HG03196 (cell line): ENCODE measurements at regions not wholly inside any gene's neighbourhood (a gene's known extent, or its start where the extent isn't known, plus 50 kb on each side); places are given as distances from the start of the nearest gene placed in this dataset.

Source experiments
- ATAC-seq: cut with Tn5 transposase; IDR thresholded peaks from one replicate; pipeline ENCODE4 v1.9.1; 2021; ENCODE audit not compliant: unreplicated experiment

DNA sequence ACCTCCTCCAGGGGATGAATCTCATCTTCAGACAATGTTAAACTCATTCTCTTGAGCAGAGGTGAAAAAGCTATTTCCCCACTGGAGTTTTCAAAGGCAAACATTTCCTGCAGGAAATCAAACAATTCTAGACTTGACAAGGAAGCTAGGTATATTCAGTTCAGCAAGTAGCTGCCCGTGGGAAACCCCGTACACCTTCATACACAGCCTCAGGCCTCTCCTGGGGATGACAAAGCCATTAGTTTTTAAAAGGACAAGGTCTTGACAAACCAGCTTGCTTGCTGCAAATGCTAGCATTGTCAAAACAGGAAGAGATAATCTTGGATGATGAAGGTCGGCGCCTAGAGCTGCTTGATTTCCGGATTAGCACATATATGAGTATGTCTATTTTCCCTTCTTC lies 1630.8 kb upstream of the TENM4 start:
- no peak for ATAC-seq

- ATAC-seq, result no peak
Measured at GRCh38 chr11:81070948-81071347, 1630.1 kb upstream of the TENM4 start.

DNA sequence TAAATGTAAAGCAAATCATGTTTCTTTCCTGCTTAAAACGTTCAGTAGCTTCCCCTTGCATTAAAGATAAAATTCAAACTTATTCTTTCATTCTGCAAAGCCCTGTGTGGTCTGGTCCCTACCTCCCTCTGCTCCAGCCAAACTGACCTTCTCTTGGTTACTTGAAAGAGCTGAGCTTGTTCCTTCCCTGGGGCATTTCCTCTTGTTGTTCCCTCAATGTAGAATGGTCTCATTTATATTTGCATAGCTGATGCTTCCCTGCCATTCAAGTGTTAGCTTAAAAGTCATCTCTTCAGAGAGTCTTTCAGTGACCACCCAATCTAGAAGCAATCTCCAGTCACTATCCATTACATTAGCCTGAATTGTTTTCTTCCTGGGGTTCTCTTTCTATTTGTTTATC lies 1618.5 kb upstream of the TENM4 start:
- no peak for ATAC-seq

DNA sequence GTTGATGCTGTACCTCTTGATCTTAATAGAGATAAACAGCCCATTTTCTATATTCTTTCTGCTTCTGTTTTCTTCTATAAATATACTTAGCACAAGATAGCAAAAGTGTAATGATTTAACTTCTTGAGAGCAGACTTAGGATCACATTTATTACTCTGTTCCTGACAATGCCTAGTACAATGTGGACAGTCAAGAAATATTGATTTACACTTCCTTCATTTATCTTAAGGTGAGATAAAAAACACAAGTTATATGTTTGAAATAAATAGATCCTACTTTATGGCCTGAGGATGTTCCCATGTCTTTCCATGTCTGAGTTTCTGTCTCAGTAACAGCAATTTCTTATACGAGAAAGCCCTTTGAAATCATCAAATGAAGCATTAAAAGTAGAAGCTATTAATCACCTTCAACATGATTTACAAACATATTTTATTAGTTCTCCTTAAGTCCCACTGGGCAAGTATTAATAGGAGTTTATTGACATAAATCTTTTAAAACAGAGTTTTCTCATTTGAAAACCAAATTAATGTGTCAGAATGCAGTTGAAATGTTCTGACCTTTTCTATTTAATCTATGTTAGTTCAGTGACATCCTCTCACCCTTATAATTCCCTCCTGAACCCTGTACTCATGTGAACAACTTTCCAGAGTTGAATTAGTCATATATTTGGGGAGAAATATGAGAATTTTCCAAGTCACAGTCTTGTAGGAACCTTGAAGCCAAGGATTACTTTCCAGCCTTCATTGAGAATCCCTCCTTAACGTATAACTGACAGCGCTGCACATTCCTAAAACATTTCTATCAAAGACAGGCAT lies 1611.7 kb upstream of the TENM4 start:
- ATAC-seq, result no peak

DNA sequence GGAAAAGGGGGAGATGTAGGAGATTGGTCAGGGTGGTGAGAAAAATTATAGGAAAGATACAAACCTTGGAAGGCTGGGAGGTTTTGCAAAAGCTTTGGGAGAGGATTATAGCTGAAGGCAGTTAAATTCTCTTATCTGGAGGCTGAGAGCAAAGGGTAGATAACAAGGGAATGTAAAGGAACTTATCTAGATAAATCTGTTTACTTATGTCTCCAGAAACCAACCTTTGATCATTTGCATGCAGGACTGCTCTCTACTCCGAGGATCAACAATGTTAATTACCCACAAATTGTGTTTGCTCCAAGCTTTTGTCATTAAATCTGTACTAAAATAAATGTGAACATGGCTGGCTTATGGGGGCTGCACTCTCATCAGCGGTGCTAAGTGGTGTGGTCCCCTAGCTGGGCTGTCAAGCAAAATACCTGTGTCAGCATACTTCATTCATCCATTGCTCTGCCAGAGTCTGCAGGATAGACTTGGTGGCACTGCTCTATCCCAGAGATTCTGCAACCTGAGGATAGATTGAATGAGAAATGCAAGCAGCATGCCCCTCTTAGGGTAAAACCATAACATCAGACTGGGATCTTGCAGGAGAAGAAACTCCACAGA lies 1599.2 kb upstream of the TENM4 start:
- no peak for ATAC-seq

DNA sequence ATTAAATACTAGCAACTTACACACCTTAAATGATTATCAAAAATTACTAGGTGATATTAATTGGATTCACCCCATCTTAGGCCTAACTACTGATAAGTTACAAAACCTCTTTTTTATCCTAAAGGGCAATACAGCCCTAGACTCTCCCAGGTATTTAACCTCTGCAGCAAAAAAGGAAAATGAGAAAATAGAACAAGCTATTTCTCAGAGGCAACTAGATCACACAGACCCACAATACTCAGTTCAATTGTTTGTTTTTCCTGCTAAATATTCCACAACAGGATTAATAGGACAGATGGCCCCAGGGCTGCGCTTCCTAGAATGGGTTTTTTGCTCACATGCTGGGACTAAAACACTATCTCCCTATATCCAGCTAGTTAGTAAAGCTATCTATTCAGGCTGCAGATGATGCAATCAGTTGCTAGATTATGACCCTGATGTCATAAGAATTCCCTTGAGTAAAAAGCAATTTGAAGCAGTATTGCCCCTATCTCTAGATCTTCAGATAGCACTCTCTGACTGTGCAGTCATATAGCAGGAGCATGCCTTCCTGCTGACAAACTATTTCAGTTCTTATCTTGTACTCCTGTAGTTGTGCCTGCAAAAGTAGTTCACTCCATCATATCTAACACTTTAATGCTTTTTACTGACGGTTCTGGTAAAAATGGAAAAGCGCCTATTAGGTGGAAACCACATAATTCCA lies 1595.5 kb upstream of the TENM4 start:
- ATAC-seq, result no peak

DNA sequence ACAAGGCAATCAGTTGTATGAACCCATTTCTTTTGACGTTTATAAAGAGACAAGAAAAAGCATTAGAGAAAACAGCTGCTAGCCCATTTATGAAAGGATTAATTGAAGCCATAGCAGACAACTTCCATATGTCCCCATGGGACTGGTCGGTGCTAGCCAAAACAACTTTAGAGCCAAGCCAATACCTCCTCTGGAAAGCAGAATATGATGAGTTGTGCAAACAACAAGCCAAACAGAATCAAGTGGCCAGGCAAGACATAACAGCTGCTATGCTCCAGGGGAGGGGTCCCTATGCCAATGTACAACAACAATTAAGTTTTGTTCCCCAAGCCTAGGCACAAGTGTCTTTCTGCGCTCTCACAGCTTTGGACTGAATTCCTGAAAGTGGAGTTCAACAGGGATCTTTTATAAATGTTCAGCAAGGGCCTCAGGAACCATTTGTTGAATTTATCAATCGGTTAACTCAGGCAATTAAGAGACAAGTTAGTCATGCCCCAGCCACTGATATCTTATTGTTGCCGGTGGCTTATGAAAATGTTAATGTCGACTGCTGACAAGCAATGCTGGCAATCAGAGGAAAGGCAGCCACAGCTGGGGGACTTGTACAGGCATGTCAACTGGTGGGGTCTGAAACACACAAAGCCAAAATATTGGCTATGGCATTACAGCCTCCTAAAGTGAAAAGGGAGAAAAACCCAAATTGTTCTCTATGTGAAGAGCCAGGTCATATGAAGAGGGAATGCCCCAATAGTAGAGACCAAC lies 1593.1 kb upstream of the TENM4 start:
- ATAC-seq, result no peak

DNA sequence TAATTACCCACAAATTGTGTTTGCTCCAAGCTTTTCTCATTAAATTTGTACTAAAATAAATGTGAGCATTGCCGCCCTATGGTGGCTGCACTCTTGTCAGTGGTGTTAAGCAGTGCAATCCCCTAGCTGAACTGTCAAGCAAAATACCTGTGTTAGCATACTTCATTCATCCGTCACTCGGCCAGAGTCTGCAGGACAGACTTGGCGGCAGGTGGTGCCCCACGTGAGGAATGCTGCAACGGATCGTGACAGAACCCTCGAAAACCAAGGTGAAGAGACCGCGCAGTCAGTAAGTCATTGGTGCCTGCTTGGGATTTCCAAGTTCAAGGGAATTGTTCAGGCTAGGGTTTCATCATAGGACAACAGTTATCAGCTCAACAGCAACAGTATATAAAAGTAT lies 1592.1 kb upstream of the TENM4 start:
- ATAC-seq, result no peak

DNA sequence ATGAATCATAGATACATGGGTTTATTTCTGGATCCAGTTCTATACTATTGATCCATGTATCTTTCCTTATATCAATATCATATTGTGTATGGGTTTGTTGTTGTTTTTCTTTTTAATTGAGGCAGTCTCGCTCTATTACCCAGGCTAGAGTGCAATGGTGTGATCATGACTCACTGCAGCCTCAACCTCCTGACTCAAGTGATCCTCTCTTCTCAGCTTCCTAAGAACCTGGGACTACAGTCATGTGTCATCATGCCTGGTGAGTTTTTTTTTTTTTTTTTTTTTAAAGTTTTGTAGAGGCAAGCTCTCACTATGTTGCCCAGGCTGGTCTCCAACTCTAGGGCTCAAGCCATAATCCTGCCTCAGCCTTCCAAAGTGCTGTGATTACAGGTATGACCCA lies 1589.4 kb upstream of the TENM4 start:
- no peak for ATAC-seq

GRCh38 chr11:81026032-81026431 lies 1585.2 kb upstream of the TENM4 start:
- no peak for ATAC-seq

GRCh38 chr11:81022057-81022456 lies 1581.2 kb upstream of the TENM4 start:
- ATAC-seq, result no peak

DNA sequence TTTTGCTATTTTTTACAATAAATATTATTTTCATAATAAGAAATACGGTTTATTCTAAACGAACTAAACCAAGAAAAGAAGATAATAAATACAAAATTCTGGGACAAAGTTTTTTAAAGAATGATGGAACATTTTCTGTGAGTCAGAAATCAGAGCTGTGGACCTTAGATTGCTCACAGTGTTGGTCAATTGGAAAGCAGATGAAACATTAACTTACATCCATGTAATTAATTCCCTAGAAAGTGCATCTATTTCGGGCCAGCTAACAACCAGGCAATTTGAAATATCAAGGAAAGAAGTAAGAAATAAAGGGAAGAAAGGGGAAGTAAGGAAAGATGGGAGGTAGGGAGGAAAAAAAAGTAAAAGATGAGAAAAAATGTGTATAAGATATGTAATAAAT lies 1569.8 kb upstream of the TENM4 start:
- no peak for ATAC-seq

GRCh38 chr11:81007046-81007445 lies 1566.2 kb upstream of the TENM4 start:
- no peak for ATAC-seq

DNA sequence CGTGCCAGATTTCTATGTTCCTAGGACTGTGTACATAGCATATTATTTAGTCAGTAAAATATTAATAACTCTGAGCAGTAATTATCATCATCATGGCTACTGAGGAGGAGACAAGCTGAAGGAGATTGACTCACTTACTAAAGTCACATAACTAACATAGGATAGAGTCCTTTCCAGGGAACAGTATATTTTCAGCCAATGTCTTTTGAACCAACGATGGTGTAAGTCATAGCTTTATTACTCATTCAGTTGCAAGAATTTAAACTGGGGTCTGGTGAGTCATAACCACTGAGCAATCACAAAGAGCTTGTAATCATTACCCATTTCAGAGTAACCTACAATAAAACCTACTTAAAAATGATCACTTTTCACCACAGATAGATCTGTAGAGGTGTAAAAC lies 1564.8 kb upstream of the TENM4 start:
- ATAC-seq, result peak; percentile 77

DNA sequence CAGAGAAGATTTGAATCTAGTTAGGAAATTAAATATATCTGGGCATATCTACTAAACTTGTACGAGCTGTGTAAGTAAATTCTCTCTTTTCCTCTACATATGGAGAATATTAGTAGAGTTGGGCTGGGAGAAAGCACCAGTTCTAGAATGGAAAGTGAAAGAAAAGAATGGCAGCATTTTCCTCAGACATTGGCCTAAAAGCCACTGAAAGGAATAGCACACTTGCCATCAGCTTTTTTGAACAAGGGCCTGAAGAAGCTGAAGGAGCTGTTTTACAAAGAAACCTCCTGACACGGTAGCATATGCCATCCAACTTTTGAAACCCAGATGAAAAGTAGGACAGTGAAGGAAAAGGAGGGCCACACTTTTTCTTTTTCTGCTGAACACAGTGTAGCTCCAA lies 1563.7 kb upstream of the TENM4 start:
- ATAC-seq, result no peak

DNA sequence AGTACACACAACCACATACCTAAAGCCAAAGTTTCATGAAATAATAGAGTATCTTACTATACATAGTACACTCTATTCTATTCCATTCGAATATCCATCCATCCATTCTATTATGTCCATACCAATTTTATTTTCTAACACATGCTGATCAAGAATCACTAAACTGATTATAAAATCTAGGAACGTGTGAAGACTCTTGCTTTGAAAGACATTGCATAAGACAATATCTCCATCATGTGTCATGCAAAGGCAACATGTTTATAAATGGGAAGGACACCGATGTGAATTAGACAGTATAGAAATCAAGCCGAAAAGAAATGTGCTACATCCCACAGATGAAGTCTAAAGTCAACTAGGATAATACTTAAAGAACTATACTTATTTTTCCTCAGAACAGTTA lies 1561.5 kb upstream of the TENM4 start:
- no peak for ATAC-seq

DNA sequence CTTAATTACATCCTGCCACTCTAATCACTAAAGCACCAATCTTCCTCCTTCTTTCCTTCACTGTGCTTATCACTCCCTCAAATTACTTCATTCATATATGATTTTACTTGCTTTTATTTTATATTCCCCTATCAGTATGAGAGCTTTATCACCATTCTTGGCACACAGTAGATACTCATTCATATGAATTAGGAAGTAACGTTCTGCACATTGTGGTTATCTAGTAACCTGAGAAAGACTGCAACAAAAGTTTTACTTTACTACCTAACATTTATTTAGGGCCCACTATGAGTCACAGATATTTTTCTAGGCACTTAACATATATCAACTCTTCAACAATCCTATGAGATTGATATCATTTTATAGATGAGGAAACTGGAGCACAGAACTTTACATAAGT lies 1559.9 kb upstream of the TENM4 start:
- no peak for ATAC-seq

DNA sequence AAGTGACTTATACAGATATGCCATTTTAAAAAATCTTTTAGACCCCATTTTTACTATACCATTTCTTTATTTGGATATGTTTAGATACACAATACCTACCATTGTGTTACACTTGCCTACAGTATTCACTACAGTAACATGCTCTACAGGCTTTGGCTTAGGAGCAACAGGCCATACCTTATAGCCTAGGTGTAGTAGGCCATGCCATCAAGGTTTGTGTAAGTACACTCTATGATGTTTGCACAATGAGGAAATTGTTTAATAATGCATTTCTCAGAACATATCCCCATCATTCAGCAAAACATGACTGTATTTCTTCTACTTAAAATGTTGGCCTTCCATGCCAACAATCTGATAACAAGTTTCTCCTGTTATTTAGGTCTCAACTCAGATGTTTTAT lies 1559.5 kb upstream of the TENM4 start:
- ATAC-seq, result no peak

GRCh38 chr11:80995523-80995922 lies 1554.7 kb upstream of the TENM4 start:
- no peak for ATAC-seq

DNA sequence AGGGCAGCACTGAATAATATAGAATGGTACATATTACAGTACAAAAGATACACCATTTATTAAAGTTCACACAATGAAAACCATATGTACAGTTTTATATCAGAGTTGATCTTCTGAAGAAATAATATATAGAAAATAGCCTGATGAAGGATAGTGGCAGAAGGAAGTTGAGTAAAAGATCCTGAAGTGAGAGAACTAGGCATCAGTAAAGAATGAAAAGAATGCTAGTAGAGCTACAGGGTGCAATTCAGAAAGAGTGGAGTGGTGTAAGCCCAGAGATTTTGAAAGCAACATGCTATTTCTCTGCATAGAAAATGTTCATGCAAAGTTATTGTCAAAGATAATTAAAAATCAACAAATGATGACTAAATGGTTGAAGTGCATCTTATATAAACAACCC lies 1552.7 kb upstream of the TENM4 start:
- no peak for ATAC-seq

DNA sequence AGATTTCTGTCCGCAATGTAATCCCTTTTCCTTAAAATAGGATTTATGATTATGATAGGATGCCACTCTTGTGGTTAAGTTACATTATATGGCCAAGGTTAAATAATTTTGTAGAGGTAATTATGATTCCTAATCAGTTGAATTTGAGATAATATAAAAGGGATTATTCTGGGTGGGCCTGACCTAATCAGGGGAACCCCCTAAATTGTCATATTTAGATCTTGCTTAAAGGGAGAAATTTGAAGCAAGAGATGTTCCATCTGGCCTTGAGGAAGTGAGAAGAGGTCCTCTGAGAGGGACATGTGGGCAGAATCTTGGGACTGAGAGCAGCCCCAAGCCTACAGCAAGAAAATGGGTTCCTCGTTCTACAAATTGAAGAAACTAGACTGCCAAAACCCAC lies 1550.1 kb upstream of the TENM4 start:
- no peak for ATAC-seq

- ATAC-seq, result no peak
Measured at GRCh38 chr11:80987171-80987570, 1546.3 kb upstream of the TENM4 start.
